Suppressor macrophage treated with lipopolysaccharide for 4 hours (primary cell): ENCODE measurements at regions not wholly inside any gene's neighbourhood (a gene's known extent, or its start where the extent isn't known, plus 50 kb on each side); places are given as distances from the start of the nearest gene placed in this dataset.
"Not testable (repeated sequence)": the region's sequence is repeated elsewhere in the genome, so short reads cannot be mapped to it uniquely, and the experiment has no call there.

Source experiments
- DNase-seq: peaks from one replicate; pipeline ENCODE4 v3.0.0-alpha.2; 2020

GRCh38 chr10:56096226-56096517, 264.9 kb downstream of the ZWINT start:
- DNase-seq = no peak

GRCh38 chr10:56095506-56096225, 265.4 kb downstream of the ZWINT start:
- DNase-seq = no peak

- not testable (repeated sequence) for DNase-seq
Measured at GRCh38 chr10:56093645-56094044, 267.4 kb downstream of the ZWINT start.

- no peak for DNase-seq
Measured at GRCh38 chr10:56091872-56092271, 269.2 kb downstream of the ZWINT start.

- DNase-seq = no peak
Measured at GRCh38 chr10:56090914-56091540, 270.0 kb downstream of the ZWINT start.

GRCh38 chr10:56085406-56086122, 275.5 kb downstream of the ZWINT start:
- DNase-seq = no peak

GRCh38 chr10:56082169-56082568, 278.9 kb downstream of the ZWINT start:
- DNase-seq = no peak

GRCh38 chr10:56068473-56069263, 292.4 kb downstream of the ZWINT start:
- DNase-seq = no peak

GRCh38 chr10:56068040-56068439, 293.0 kb downstream of the ZWINT start:
- DNase-seq = no peak

- no peak for DNase-seq
Measured at GRCh38 chr10:56063642-56064041, 297.4 kb downstream of the ZWINT start.

- DNase-seq = no peak
Measured at GRCh38 chr10:56057860-56058259, 303.2 kb downstream of the ZWINT start.

- DNase-seq = no peak
Measured at GRCh38 chr10:56035489-56035888, 325.6 kb downstream of the ZWINT start.

GRCh38 chr10:56028298-56029132, 332.5 kb downstream of the ZWINT start:
- DNase-seq = no peak

GRCh38 chr10:56012101-56012500, 349.0 kb downstream of the ZWINT start:
- DNase-seq = no peak

GRCh38 chr10:56003555-56003954, 357.5 kb downstream of the ZWINT start:
- DNase-seq = no peak

GRCh38 chr10:55989188-55989587, 371.9 kb downstream of the ZWINT start:
- DNase-seq = no peak

GRCh38 chr10:55979203-55979602, 381.9 kb downstream of the ZWINT start:
- no peak for DNase-seq

- no peak for DNase-seq
Measured at GRCh38 chr10:55966101-55966500, 395.0 kb downstream of the ZWINT start.

GRCh38 chr10:55943403-55943802, 417.7 kb downstream of the ZWINT start:
- no peak for DNase-seq

GRCh38 chr10:55929291-55929690, 431.8 kb downstream of the ZWINT start:
- DNase-seq = no peak

GRCh38 chr10:55899472-55900147, 461.4 kb downstream of the ZWINT start:
- DNase-seq = not testable (repeated sequence)

- DNase-seq = no peak
Measured at GRCh38 chr10:55897490-55897921, 463.6 kb downstream of the ZWINT start.
